ENCODE measurements at regions not wholly inside any gene's neighbourhood (a gene's known extent, or its start where the extent isn't known, plus 50 kb on each side); places are given as distances from the start of the nearest gene placed in this dataset.

- no peak overlapping the region for H3K4me3 ChIP-seq (ENCODE audit: low read depth, low read length)
- in situ Hi-C loops (cut with HindIII; ENCODE audit: low sequenced_read_pairs), result no loop called here
- no peak for TF ChIP-seq CTCF (IDR thresholded peaks at IDR 0.05; ENCODE audit: low read depth, low read length)
- peak; percentile 6 for DNase-seq (ENCODE audit: low read depth, low spot score)
These were observed 1195.9 kb upstream of the MAP3K7 start for GRCh38 chr6:91782802-91783201.

GRCh38 chr6:91781946-91782345, 1195.1 kb upstream of the MAP3K7 start:
- no peak overlapping the region for H3K4me3 ChIP-seq (ENCODE audit: low read depth, low read length)
- in situ Hi-C loops (cut with HindIII; ENCODE audit: low sequenced_read_pairs), result no loop called here
- DNase-seq (ENCODE audit: low read depth, low spot score), result no peak
- no peak for TF ChIP-seq CTCF (IDR thresholded peaks at IDR 0.05; ENCODE audit: low read depth, low read length)

GRCh38 chr6:91780270-91780669, 1193.4 kb upstream of the MAP3K7 start:
- no peak overlapping the region for H3K4me3 ChIP-seq (ENCODE audit: low read depth, low read length)
- in situ Hi-C loops (cut with HindIII; ENCODE audit: low sequenced_read_pairs), result no loop called here
- no peak for DNase-seq (ENCODE audit: low read depth, low spot score)
- TF ChIP-seq CTCF (IDR thresholded peaks at IDR 0.05; ENCODE audit: low read depth, low read length), result no peak

GRCh38 chr6:91761621-91762020, 1174.7 kb upstream of the MAP3K7 start:
- DNase-seq (ENCODE audit: low read depth, low spot score), result no peak
- in situ Hi-C loops (cut with HindIII; ENCODE audit: low sequenced_read_pairs), result no loop called here
- TF ChIP-seq CTCF (IDR thresholded peaks at IDR 0.05; ENCODE audit: low read depth, low read length), result no peak
- no peak overlapping the region for H3K4me3 ChIP-seq (ENCODE audit: low read depth, low read length)

- no peak for TF ChIP-seq CTCF (IDR thresholded peaks at IDR 0.05; ENCODE audit: low read depth, low read length)
- no peak overlapping the region for H3K4me3 ChIP-seq (ENCODE audit: low read depth, low read length)
- in situ Hi-C loops (cut with HindIII; ENCODE audit: low sequenced_read_pairs), result no loop called here
- DNase-seq (ENCODE audit: low read depth, low spot score), result no peak
These were observed 1167.8 kb upstream of the MAP3K7 start for GRCh38 chr6:91754691-91755090.

- DNase-seq (ENCODE audit: low read depth, low spot score), result no peak
- no peak for TF ChIP-seq CTCF (IDR thresholded peaks at IDR 0.05; ENCODE audit: low read depth, low read length)
- no peak overlapping the region for H3K4me3 ChIP-seq (ENCODE audit: low read depth, low read length)
- in situ Hi-C loops (cut with HindIII; ENCODE audit: low sequenced_read_pairs), result no loop called here
These were observed 1164.7 kb upstream of the MAP3K7 start for GRCh38 chr6:91751526-91751925.

- no peak for TF ChIP-seq CTCF (IDR thresholded peaks at IDR 0.05; ENCODE audit: low read depth, low read length)
- no peak for DNase-seq (ENCODE audit: low read depth, low spot score)
- in situ Hi-C loops (cut with HindIII; ENCODE audit: low sequenced_read_pairs), result no loop called here
- H3K4me3 ChIP-seq (ENCODE audit: low read depth, low read length), result no peak overlapping the region
These were observed 1157.7 kb upstream of the MAP3K7 start for GRCh38 chr6:91744566-91744965.

Measured in astrocyte of the spinal cord (primary cell).